DMS153 treated with DMSO at 0.1 percent for 48 hours (cell line): ENCODE measurements at regions not wholly inside any gene's neighbourhood (a gene's known extent, or its start where the extent isn't known, plus 50 kb on each side); places are given as distances from the start of the nearest gene placed in this dataset.

Experiments used
- DNase-seq: peaks from one replicate; lab custom pipeline; 2025; ENCODE audit not compliant: unreplicated experiment; lab: John Stamatoyannopoulos, UW

GRCh38 chr3:103711670-103712069 is 1276.9 kb downstream of the ZPLD1 start:
- no peak for DNase-seq

- no peak for DNase-seq
Measured at GRCh38 chr3:103712320-103713008, 1277.6 kb downstream of the ZPLD1 start.

GRCh38 chr3:103729547-103729946 is 1294.7 kb downstream of the ZPLD1 start:
- DNase-seq = no peak

GRCh38 chr3:103730744-103731143 is 1295.9 kb downstream of the ZPLD1 start:
- no peak for DNase-seq

GRCh38 chr3:103752986-103753385 is 1318.2 kb downstream of the ZPLD1 start:
- DNase-seq = no peak

GRCh38 chr3:103767635-103768034 is 1332.8 kb downstream of the ZPLD1 start:
- DNase-seq = no peak

GRCh38 chr3:103785017-103785416 is 1350.2 kb downstream of the ZPLD1 start:
- DNase-seq = no peak

- DNase-seq = no peak
Measured at GRCh38 chr3:103785537-103785936, 1350.7 kb downstream of the ZPLD1 start.

GRCh38 chr3:103786296-103786695 is 1351.5 kb downstream of the ZPLD1 start:
- DNase-seq = no peak

- no peak for DNase-seq
Measured at GRCh38 chr3:103787164-103787871, 1352.5 kb downstream of the ZPLD1 start.

- DNase-seq = no peak
Measured at GRCh38 chr3:103787879-103788278, 1353.1 kb downstream of the ZPLD1 start.

GRCh38 chr3:103791786-103792515 is 1357.1 kb downstream of the ZPLD1 start:
- DNase-seq = no peak

- DNase-seq = no peak
Measured at GRCh38 chr3:103794656-103795055, 1359.8 kb downstream of the ZPLD1 start.

GRCh38 chr3:103796068-103796467 is 1361.3 kb downstream of the ZPLD1 start:
- no peak for DNase-seq

- DNase-seq = no peak
Measured at GRCh38 chr3:103803787-103804186, 1369.0 kb downstream of the ZPLD1 start.

GRCh38 chr3:103810167-103810566 is 1375.4 kb downstream of the ZPLD1 start:
- no peak for DNase-seq

- DNase-seq = no peak
Measured at GRCh38 chr3:103813955-103814354, 1379.1 kb downstream of the ZPLD1 start.

- DNase-seq = no peak
Measured at GRCh38 chr3:103818398-103818797, 1383.6 kb downstream of the ZPLD1 start.

GRCh38 chr3:103818800-103819199 is 1384.0 kb downstream of the ZPLD1 start:
- no peak for DNase-seq

- no peak for DNase-seq
Measured at GRCh38 chr3:103825586-103825985, 1390.8 kb downstream of the ZPLD1 start.

- DNase-seq = no peak
Measured at GRCh38 chr3:103829723-103830326, 1395.0 kb downstream of the ZPLD1 start.
